GM12892 (cell line): ENCODE measurements at regions not wholly inside any gene's neighbourhood (a gene's known extent, or its start where the extent isn't known, plus 50 kb on each side); places are given as distances from the start of the nearest gene placed in this dataset.
"Not testable (repeated sequence)": the region's sequence is repeated elsewhere in the genome, so short reads cannot be mapped to it uniquely, and the experiment has no call there.

ENCODE experiments used
- POLR2A ChIP-seq: IDR thresholded peaks from 2 replicates; pipeline ENCODE4 v1.6.1; 2011; ENCODE audit warnings: low read depth, low read length, control low read depth
- POLR2AphosphoS5 ChIP-seq: IDR thresholded peaks from 2 replicates; pipeline ENCODE4 v1.6.1; 2011; ENCODE audit warnings: low read depth, low read length, control low read depth
- TAF1 ChIP-seq: IDR thresholded peaks from 2 replicates; pipeline ENCODE4 v1.6.1; 2011; ENCODE audit warnings: low read depth, mild to moderate bottlenecking, control low read depth, low read length, borderline replicate concordance

DNA sequence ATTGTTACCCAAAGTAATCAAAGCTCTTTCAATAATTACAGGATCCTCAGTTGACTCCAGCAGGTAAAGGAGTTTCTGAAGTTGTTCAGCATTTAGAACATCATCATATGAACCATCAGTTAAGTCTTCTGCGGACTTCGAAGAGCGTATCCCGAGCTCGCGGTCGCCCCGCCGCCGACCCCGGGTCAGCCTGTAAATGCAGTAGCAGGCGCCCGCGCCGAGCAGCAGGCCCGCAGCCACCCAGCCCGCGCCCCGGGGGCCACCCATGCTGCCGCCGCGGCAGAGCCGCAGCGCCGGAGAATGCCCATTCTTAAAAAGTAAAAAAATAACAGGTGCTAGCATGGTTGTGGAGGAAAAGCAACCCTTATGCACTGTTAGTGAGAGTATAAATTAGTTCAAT, 444.5 kb downstream of the NSUN3 start:
- not testable (repeated sequence) for TF ChIP-seq POLR2A, POLR2AphosphoS5, TAF1
